Keratinocyte (primary cell): ENCODE measurements at regions not wholly inside any gene's neighbourhood (a gene's known extent, or its start where the extent isn't known, plus 50 kb on each side); places are given as distances from the start of the nearest gene placed in this dataset.
"Not testable (repeated sequence)": the region's sequence is repeated elsewhere in the genome, so short reads cannot be mapped to it uniquely, and the experiment has no call there.

Experiments
- EZH2 ChIP-seq: IDR thresholded peaks from one replicate; pipeline ENCODE4 v1.6.1; 2012; ENCODE audit warnings: inconsistent platforms, mild to moderate bottlenecking, low read length, moderate library complexity
- TF ChIP-seq, protein P1 (sequence below), 3 experiments: IDR thresholded peaks in 1 of 3; conservative IDR thresholded peaks in 1 of 3; optimal IDR thresholded peaks in 1 of 3; 2 replicates in 2 of 3; 3 replicates in 1 of 3; pipeline versions ENCODE3 to v1.5.1; 2011; ENCODE audit warnings: low read length in 3 of 3, mild to moderate bottlenecking in 3 of 3, moderate library complexity in 2 of 3, control low read depth in 1 of 3, inconsistent platforms in 1 of 3; ENCODE audit not compliant: insufficient read depth in 2 of 3; ENCODE audit errors: extremely low read depth in 1 of 3

DNA sequence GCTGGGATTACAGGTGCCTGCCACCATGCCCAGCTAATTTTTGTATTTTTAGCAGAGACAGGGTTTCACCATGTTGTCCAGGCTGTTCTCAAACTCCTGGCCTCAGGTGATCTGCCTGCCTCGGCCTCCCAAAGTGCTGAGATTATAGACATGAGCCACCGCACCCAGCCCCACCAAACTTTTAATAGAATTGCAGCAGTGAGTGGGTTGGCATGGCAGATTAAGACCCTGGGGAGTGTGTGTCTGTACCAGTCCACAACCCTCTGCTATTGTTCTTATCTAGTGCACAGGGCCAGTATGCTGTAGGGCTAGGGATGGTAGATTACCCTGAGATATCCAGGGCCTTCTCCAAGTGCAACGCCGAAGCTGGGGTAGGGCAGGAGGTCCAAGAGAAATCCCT is 211.0 kb downstream of the BCL11A start:
- TF ChIP-seq EZH2, result not testable (repeated sequence)
- TF ChIP-seq, protein P1, sequence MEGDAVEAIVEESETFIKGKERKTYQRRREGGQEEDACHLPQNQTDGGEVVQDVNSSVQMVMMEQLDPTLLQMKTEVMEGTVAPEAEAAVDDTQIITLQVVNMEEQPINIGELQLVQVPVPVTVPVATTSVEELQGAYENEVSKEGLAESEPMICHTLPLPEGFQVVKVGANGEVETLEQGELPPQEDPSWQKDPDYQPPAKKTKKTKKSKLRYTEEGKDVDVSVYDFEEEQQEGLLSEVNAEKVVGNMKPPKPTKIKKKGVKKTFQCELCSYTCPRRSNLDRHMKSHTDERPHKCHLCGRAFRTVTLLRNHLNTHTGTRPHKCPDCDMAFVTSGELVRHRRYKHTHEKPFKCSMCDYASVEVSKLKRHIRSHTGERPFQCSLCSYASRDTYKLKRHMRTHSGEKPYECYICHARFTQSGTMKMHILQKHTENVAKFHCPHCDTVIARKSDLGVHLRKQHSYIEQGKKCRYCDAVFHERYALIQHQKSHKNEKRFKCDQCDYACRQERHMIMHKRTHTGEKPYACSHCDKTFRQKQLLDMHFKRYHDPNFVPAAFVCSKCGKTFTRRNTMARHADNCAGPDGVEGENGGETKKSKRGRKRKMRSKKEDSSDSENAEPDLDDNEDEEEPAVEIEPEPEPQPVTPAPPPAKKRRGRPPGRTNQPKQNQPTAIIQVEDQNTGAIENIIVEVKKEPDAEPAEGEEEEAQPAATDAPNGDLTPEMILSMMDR (optimal IDR thresholded peaks at IDR 0.05 in 1 of 3, IDR thresholded peaks at IDR 0.05 in 1 of 3, conservative IDR thresholded peaks at IDR 0.05 in 1 of 3; ENCODE audit: extremely low read depth in 1 of 3, insufficient read depth in 2 of 3, low read length in 3 of 3), result not testable (repeated sequence)
